DMS114 treated with DMSO at 0.1 percent for 48 hours (cell line): ENCODE measurements at regions not wholly inside any gene's neighbourhood (a gene's known extent, or its start where the extent isn't known, plus 50 kb on each side); places are given as distances from the start of the nearest gene placed in this dataset.

Experiments
- DNase-seq: peaks from one replicate; lab custom pipeline; 2025; ENCODE audit not compliant: unreplicated experiment; lab: John Stamatoyannopoulos, UW

DNA sequence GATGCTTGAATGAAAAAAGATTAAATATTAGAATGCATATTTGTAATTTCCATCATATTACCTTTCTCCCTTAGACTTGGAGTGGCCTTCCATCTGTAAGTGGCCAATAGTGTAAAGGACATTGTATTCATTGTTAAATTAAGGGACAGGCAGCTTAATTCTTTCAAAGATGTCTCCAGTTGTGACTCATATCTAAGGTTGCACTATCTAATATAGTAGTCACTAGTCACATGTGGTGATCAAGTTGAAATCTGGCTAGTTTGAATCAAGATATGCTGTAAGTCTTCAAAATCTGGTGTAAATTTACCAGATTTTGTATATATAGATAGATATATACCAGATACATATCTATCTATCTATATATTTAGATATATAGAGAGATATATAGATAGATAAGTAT lies 52.4 kb upstream of the AGPS start:
- no peak for DNase-seq

DNA sequence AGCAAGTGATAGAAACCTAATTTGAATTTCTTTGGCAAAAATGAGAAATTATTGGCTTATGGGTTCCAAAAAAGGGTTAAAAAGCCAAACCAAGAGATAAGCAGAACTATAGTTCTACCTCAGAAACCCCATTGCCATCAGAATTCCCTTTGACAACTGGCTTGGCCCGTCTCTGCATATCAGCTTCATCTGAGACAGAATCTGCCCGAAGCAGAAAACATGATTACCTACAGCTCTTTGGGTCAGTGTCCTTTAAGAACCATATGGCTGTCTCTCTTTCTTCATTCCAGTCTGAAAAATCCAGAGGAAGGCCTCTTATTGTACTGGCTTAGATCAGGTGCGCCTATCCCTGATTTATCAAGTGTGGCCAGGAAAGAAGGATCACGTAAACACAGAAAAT lies 49.8 kb upstream of the AGPS start:
- no peak for DNase-seq
